Smooth muscle cell (in vitro differentiated cells): ENCODE measurements at regions not wholly inside any gene's neighbourhood (a gene's known extent, or its start where the extent isn't known, plus 50 kb on each side); places are given as distances from the start of the nearest gene placed in this dataset.
A peak's percentile ranks its signal among the peaks of the same experiment; 100 is the strongest.

Experiments used
- DNase-seq: peaks from one replicate; lab custom pipeline; 2025; ENCODE audit not compliant: unreplicated experiment; lab: John Stamatoyannopoulos, UW
- H2AFZ ChIP-seq: fragments of 200-600 bp; sonication (generic); 2 replicates; pipeline ENCODE4 v1.6.0; 2016; ENCODE audit warnings: antibody characterized with exemption, low read depth, mild to moderate bottlenecking
- H3F3A ChIP-seq: fragments of 200-600 bp; sonication (generic); 2 replicates; pipeline ENCODE4 v1.6.0; 2017; ENCODE audit warnings: antibody characterized with exemption, low read depth
- H3K27ac ChIP-seq: fragments of 200-600 bp; sonication (generic); 2 replicates; pipeline ENCODE4 v1.5.1; 2016; ENCODE audit warnings: low read depth, mild to moderate bottlenecking
- H3K27me3 ChIP-seq: fragments of 200-600 bp; sonication (generic); 2 replicates; pipeline ENCODE4 v1.6.1; 2016; ENCODE audit warnings: low read depth, mild to moderate bottlenecking
- H3K36me3 ChIP-seq: fragments of 200-600 bp; sonication (generic); 2 replicates; pipeline ENCODE4 v1.5.1; 2016; ENCODE audit warnings: low read depth
- H3K4me1 ChIP-seq: fragments of 200-600 bp; sonication (generic); 2 replicates; pipeline ENCODE4 v1.5.1; 2016; ENCODE audit warnings: low read depth
- H3K4me2 ChIP-seq: fragments of 200-600 bp; sonication (generic); 2 replicates; pipeline ENCODE4 v1.6.0; 2016; ENCODE audit warnings: mild to moderate bottlenecking
- H3K4me3 ChIP-seq: fragments of 200-600 bp; sonication (generic); 2 replicates; pipeline ENCODE4 v1.5.1; 2016; ENCODE audit warnings: mild to moderate bottlenecking
- H3K79me2 ChIP-seq: fragments of 200-600 bp; sonication (generic); 2 replicates; pipeline ENCODE4 v1.6.0; 2016; ENCODE audit warnings: low read depth, mild to moderate bottlenecking
- H3K9ac ChIP-seq: fragments of 200-600 bp; sonication (generic); 2 replicates; pipeline ENCODE4 v1.6.0; 2016; ENCODE audit warnings: low read depth
- H3K9me3 ChIP-seq: fragments of 200-600 bp; sonication (generic); replicated peaks from 2 replicates; pipeline ENCODE4 v1.5.1; 2016; ENCODE audit warnings: low read depth
- H4K20me1 ChIP-seq: fragments of 200-600 bp; sonication (generic); 2 replicates; pipeline ENCODE4 v1.6.0; 2016; ENCODE audit warnings: low read depth
- CTCF ChIP-seq: fragments of 200-600 bp; sonication (generic); IDR thresholded peaks from 2 replicates; pipeline ENCODE4 v1.5.1; 2017; ENCODE audit warnings: borderline replicate concordance, mild to moderate bottlenecking, antibody characterized with exemption; ENCODE audit not compliant: insufficient read depth, poor library complexity, severe bottlenecking
- WGBS: methylation state at CpG from one replicate; pipeline ENCODE4 v1.1.7; 2016; ENCODE audit warnings: low lambda C conversion rate; 5-methylcytosine and 5-hydroxymethylcytosine counted together

DNA sequence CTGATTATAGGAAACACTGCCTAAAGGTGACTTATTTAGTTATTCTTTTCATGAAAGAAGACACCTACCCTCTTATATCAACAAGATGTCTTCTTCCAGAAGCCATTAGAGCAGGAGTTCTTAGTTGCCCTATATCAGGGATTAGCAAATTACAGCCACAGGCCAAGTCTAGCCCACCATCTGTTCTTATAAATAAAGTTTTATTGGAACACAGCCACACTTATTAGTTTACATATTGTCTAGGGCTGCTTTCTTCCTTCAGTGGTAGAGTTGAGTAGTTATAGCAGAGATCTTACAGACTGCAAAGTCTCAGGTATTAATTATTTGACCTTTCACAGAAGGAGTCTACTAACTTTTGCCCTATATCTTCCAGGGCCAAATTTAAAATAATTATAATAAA, 157.2 kb upstream of the NOCT start:
- H3K4me2 ChIP-seq, result no peak overlapping the region
- no peaks in the 10 kb centered on the region for H3K4me1 ChIP-seq
- H4K20me1 ChIP-seq, result no peaks in the 10 kb centered on the region
- H3K4me3 ChIP-seq, result no peak overlapping the region
- H3K27ac ChIP-seq, result no peak overlapping the region
- no peaks in the 10 kb centered on the region for H3K36me3 ChIP-seq
- no peak for TF ChIP-seq CTCF
- no peak overlapping the region for H2AFZ ChIP-seq
- H3K9me3 ChIP-seq, result no peaks in the 10 kb centered on the region
- H3K27me3 ChIP-seq, result no peaks in the 10 kb centered on the region
- H3F3A ChIP-seq, result no peaks in the 10 kb centered on the region
- no peak for DNase-seq
- H3K9ac ChIP-seq, result no peak overlapping the region
- no peaks in the 10 kb centered on the region for H3K79me2 ChIP-seq

DNA sequence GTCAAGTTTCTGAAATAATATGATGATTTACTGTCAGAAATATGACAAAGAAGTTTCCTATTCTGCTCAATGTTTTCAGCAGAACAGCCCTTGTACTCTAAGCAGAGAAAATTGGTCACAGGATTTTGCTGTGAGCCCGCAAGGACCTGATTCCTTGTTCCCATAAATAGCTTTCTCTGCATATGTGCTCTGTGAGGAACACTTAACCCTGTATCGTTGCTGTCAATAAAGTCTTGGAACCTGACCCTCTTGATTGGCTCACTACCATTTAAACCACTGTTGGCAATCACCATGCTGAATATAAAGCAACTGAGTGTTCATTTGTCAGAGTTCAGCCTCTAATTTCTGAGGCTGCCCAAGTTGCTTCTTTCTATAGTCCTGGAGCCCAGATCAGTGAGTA, 158.2 kb upstream of the NOCT start:
- H3K36me3 ChIP-seq, result no peaks in the 10 kb centered on the region
- no peaks in the 10 kb centered on the region for H3K9me3 ChIP-seq
- no peaks in the 10 kb centered on the region for H3K79me2 ChIP-seq
- H3K4me2 ChIP-seq, result no peak overlapping the region
- H3K27me3 ChIP-seq, result peaks cover 7% of the 10 kb centered on the region
- H2AFZ ChIP-seq, result no peak overlapping the region
- WGBS, result 84% methylated on average over 2 of the region's 2 CpGs
- no peak overlapping the region for H3K9ac ChIP-seq
- no peak overlapping the region for H3K27ac ChIP-seq
- TF ChIP-seq CTCF, result no peak
- H3K4me1 ChIP-seq, result no peaks in the 10 kb centered on the region
- H3K4me3 ChIP-seq, result no peak overlapping the region
- no peaks in the 10 kb centered on the region for H4K20me1 ChIP-seq
- DNase-seq, result no peak
- H3F3A ChIP-seq, result no peaks in the 10 kb centered on the region

- Histone ChIP-seq H3K4me3 (no peak overlapping the region), H3K27me3 (peaks cover 14% of the 10 kb centered on the region), H4K20me1 (no peaks in the 10 kb centered on the region), H3K4me2 (no peak overlapping the region), H3K79me2 (no peaks in the 10 kb centered on the region), H3K36me3 (no peaks in the 10 kb centered on the region), H2AFZ (no peak overlapping the region), H3K9ac (no peak overlapping the region), H3K9me3 (no peaks in the 10 kb centered on the region), H3K27ac (no peak overlapping the region), H3F3A (no peaks in the 10 kb centered on the region), H3K4me1 (no peaks in the 10 kb centered on the region)
- no peak for TF ChIP-seq CTCF
- 98% methylated on average over 2 of the region's 2 CpGs for WGBS
- no peak for DNase-seq
These were observed 162.9 kb upstream of the NOCT start for GRCh38 chr4:138852681-138853080.

- no peaks in the 10 kb centered on the region for H3K4me1 ChIP-seq
- H3K9me3 ChIP-seq, result no peaks in the 10 kb centered on the region
- no peaks in the 10 kb centered on the region for H3K79me2 ChIP-seq
- 18% methylated on average over 17 of the region's 17 CpGs for WGBS
- peak overlapping the region; percentile 20 for H3K4me3 ChIP-seq
- H3K36me3 ChIP-seq, result no peaks in the 10 kb centered on the region
- peak overlapping the region; percentile 50 for H3K4me2 ChIP-seq
- no peak for DNase-seq
- no peak overlapping the region for H3K27ac ChIP-seq
- no peaks in the 10 kb centered on the region for H4K20me1 ChIP-seq
- TF ChIP-seq CTCF, result no peak
- H3K9ac ChIP-seq, result peak overlapping the region; percentile 36
- no peak overlapping the region for H2AFZ ChIP-seq
- H3F3A ChIP-seq, result no peaks in the 10 kb centered on the region
- peaks cover 14% of the 10 kb centered on the region for H3K27me3 ChIP-seq
These were observed 163.9 kb upstream of the NOCT start for GRCh38 chr4:138851391-138852335.
